Pancreas (tissue), 10 donors: ENCODE measurements at regions not wholly inside any gene's neighbourhood (a gene's known extent, or its start where the extent isn't known, plus 50 kb on each side); places are given as distances from the start of the nearest gene placed in this dataset.

Source experiments
- ATAC-seq, 4 donors: fragments of 200-7000 bp; cut with Tn5 transposase; one replicate each; pipeline versions ENCODE4 v1.8.0 to v1.9.1; 2020; ENCODE audit warnings: mild to moderate bottlenecking in 4 of 4, moderate library complexity in 4 of 4
- DNase-seq, 6 donors: peaks; one replicate each; pipeline ENCODE4 v3.0.0-alpha.2; 2020
- FAIRE-seq: peaks from 2 replicates; lab custom pipeline; 2012; peaks lifted over from hg19 to GRCh38; lab: Jason Lieb, UNC
- H3K27ac ChIP-seq, 4 donors: fragments of 200-600 bp; sonication (generic); 1 replicate in 3 of 4; 2 replicates in 1 of 4; pipeline versions ENCODE4 v1.5.0 to v1.8.0; 2020
- H3K27me3 ChIP-seq, 4 donors: fragments of 200-600 bp; one replicate each; pipeline ENCODE4 v1.8.0; 2021
- H3K36me3 ChIP-seq, 3 donors: fragments of 200-600 bp; sonication (generic) in 1 of 3; one replicate each; pipeline versions ENCODE4 v1.5.0 to v1.8.0; 2020 to 2021
- H3K4me1 ChIP-seq, 3 donors: fragments of 200-600 bp; one replicate each; pipeline ENCODE4 v1.8.0; 2021
- H3K4me3 ChIP-seq, 4 donors: fragments of 200-600 bp; sonication (generic) in 2 of 4; one replicate each; pipeline versions ENCODE4 v1.5.0 to v1.8.0; 2020 to 2021
- H3K9me3 ChIP-seq, 4 donors: fragments of 200-600 bp; one replicate each; pipeline ENCODE4 v1.8.0; 2021
- CTCF ChIP-seq, 4 donors: fragments of 200-600 bp; sonication (generic) in 3 of 4; IDR thresholded peaks; one replicate each; pipeline versions ENCODE4 v1.5.0 to v1.8.0; 2021; ENCODE audit warnings: antibody characterized with exemption in 4 of 4
- WGBS, 2 donors: extraction: QIAGEN DNeasy Blood & Tissue Kit; methylation state at CpG; one replicate each; pipeline ENCODE4 v1.1.7; 2013; 5-methylcytosine and 5-hydroxymethylcytosine counted together
- intact Hi-C, 3 donors: fragments of 100-400 bp; cut with DNase I; formaldehyde crosslinking; loops; one replicate each; pipeline versions ENCODE4 v1.11.1 to v1.14.2; 2022
- donor health status: healthy with polysubstance abuse.
- donor health status: DM: no; HTN: no; CAD: no; lungs with moderate emphysema.
- donor health status: DM: no; HTN: no; CAD: no.
- donor health status: control.
- donor health status: control.
- donor health status: Bipolar disorder and iron deficiency.
- donor health status: DM: yes; HTN: yes; CAD: no.
- donor health status: DM: no; HTN: no; CAD: no.
- donor health status: DM: no; HTN: no; CAD: no.
- donor health status: DM: yes; HTN: yes; CAD: no.

GRCh38 chr7:84384417-84384816 is 189.8 kb upstream of the SEMA3A start:
- no peak overlapping the region for H3K4me3 ChIP-seq
- 58 to 63% methylated on average over 1 of the region's 1 CpG for WGBS, 2 donors
- no peak for DNase-seq
- no peaks in the 10 kb centered on the region for H3K4me1 ChIP-seq
- H3K27me3 ChIP-seq = no peaks in the 10 kb centered on the region
- ATAC-seq = no peak
- no peaks in the 10 kb centered on the region for H3K36me3 ChIP-seq
- TF ChIP-seq CTCF (IDR thresholded peaks at IDR 0.05) = no peak
- no peak overlapping the region for H3K27ac ChIP-seq
- no peaks in the 10 kb centered on the region for H3K9me3 ChIP-seq
- FAIRE-seq = no peak
- intact Hi-C loops = no loop called here

DNA sequence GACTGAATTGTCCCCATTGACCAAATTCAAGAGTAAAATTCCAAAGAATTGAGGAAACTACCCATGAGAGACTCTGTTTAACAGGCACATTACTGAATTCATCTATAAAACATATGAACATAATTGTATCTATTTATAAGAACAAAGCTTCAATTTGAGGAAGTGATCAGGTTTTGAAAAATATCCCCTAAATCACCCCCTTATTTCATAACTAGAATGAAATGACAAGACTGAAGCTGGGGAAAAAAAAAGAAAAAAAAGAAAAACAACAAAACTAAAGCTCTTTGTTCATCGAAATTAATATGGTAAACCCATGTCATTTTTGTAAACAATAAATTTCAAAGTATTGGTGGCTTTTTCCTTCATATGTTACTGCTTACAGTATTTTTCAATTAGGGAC is 184.9 kb upstream of the SEMA3A start:
- FAIRE-seq = no peak
- intact Hi-C loops = no loop called here
- WGBS, 2 donors = 66 to 67% methylated on average over 1 of the region's 1 CpG
- TF ChIP-seq CTCF (IDR thresholded peaks at IDR 0.05) = no peak
- no peak for DNase-seq
- H3K4me1 ChIP-seq = no peaks in the 10 kb centered on the region
- no peak for ATAC-seq
- no peak overlapping the region for H3K4me3 ChIP-seq
- no peaks in the 10 kb centered on the region for H3K36me3 ChIP-seq
- no peaks in the 10 kb centered on the region for H3K27me3 ChIP-seq
- no peaks in the 10 kb centered on the region for H3K9me3 ChIP-seq
- no peak overlapping the region for H3K27ac ChIP-seq

- TF ChIP-seq CTCF (IDR thresholded peaks at IDR 0.05) = no peak
- Histone ChIP-seq H3K4me1 (no peaks in the 10 kb centered on the region), H3K27ac (no peak overlapping the region), H3K9me3 (no peaks in the 10 kb centered on the region), H3K36me3 (no peaks in the 10 kb centered on the region), H3K4me3 (no peak overlapping the region), H3K27me3 (no peaks in the 10 kb centered on the region)
- 89% methylated on average over 4 of the region's 4 CpGs for WGBS, 2 donors
- no peak for DNase-seq
- no peak for ATAC-seq
- no peak for FAIRE-seq
- intact Hi-C loops = no loop called here
Measured at GRCh38 chr7:84372712-84373111, 178.1 kb upstream of the SEMA3A start.

DNA sequence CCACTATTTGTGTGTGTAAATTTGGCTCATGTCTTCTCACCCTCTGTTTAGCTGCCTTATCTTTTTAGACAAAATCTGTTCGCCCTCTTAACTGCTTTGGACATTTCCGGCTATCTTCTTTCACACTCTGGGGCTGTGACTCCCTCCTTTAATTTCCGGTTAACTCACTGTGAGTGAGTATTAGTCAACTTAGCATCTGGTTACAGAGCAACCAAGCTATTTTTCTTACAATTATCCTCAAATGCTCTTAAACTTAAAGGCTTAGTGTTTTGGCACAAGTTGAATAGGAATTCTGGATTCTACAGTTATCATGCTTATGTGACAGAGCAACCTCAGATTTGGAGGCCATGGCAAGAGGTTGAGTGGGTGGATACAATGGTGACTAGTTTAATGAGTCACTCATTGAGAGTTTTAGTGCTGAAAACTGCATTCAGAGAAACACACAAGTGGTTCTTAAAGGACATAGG is 177.6 kb upstream of the SEMA3A start:
- H3K4me1 ChIP-seq = no peaks in the 10 kb centered on the region
- WGBS, 2 donors = 69 to 71% methylated on average over 3 of the region's 3 CpGs
- H3K36me3 ChIP-seq = no peaks in the 10 kb centered on the region
- no peak for DNase-seq
- ATAC-seq = no peak
- no peaks in the 10 kb centered on the region for H3K9me3 ChIP-seq
- no peak for FAIRE-seq
- H3K27me3 ChIP-seq = no peaks in the 10 kb centered on the region
- H3K27ac ChIP-seq = no peak overlapping the region
- no peak for TF ChIP-seq CTCF (IDR thresholded peaks at IDR 0.05)
- H3K4me3 ChIP-seq = no peak overlapping the region
- intact Hi-C loops = no loop called here

GRCh38 chr7:84370114-84370513 is 175.5 kb upstream of the SEMA3A start:
- intact Hi-C loops = no loop called here
- 21 to 45% methylated on average over 2 of the region's 2 CpGs for WGBS, 2 donors
- no peak for FAIRE-seq
- Histone ChIP-seq H3K4me3 (no peak overlapping the region), H3K27me3 (no peaks in the 10 kb centered on the region), H3K27ac (no peak overlapping the region), H3K36me3 (no peaks in the 10 kb centered on the region), H3K4me1 (no peaks in the 10 kb centered on the region), H3K9me3 (no peaks in the 10 kb centered on the region)
- no peak for DNase-seq
- no peak for ATAC-seq
- no peak for TF ChIP-seq CTCF (IDR thresholded peaks at IDR 0.05)
